ENCODE measurements at regions not wholly inside any gene's neighbourhood (a gene's known extent, or its start where the extent isn't known, plus 50 kb on each side); places are given as distances from the start of the nearest gene placed in this dataset.

- peak overlapping the region; percentile 19 for H3K27ac ChIP-seq
- no peak for DNase-seq (ENCODE audit: low read depth, low spot score)
Observed at GRCh38 chr10:44017483-44018145, 367.3 kb downstream of the CXCL12 start.

DNA sequence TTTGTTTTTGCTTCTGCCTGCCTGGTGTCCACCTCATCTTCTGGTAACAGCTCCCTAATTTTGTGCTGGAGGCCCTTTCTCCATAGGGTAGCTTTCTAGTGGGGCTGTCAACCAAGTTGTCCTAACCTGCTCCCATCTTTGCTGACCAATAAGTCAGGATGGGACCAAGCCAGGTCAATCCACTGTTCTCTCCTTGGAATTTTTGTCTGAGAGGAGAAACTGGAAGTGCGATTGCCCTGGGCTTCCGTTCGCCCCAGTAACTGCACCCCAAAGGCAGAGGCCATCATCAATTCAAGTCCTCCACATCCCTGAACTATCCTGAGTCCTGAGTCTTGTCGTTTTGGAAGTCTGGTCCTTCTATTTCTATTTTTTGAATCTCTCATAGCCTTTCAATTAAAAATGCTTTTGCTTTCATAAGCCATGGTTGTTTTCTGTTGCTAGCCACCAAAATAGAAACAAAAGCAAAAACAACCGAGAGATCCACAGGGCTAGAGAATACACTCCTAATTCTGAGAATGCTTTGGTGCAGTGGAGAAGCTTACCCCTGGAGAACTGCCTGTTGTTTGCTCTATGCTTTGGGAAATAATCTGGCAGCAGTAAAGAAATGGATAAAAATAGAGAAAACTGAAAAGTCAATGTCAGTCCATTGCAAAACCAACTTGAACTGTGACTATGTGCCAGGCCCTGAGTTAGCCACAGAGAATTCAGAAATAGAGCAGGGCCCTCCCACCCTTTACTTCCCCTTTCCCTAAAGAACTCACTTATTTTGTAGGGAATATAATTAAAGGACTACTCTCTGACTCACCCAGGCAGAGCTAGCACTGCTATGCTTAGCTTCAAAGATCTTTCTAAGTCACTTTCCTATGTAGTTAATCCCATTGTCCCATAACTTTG lies 368.1 kb downstream of the CXCL12 start:
- H3K27ac ChIP-seq = peak overlapping the region; percentile 19
- no peak for DNase-seq (ENCODE audit: low read depth, low spot score)

- no peak overlapping the region for H3K27ac ChIP-seq
- DNase-seq (ENCODE audit: low read depth, low spot score) = no peak
Observed at GRCh38 chr10:44015702-44016500, 367.2 kb upstream of the ZNF32 start.

- DNase-seq (ENCODE audit: low read depth, low spot score) = no peak
- no peak overlapping the region for H3K27ac ChIP-seq
Observed at GRCh38 chr10:44014644-44015250, 366.1 kb upstream of the ZNF32 start.

DNA sequence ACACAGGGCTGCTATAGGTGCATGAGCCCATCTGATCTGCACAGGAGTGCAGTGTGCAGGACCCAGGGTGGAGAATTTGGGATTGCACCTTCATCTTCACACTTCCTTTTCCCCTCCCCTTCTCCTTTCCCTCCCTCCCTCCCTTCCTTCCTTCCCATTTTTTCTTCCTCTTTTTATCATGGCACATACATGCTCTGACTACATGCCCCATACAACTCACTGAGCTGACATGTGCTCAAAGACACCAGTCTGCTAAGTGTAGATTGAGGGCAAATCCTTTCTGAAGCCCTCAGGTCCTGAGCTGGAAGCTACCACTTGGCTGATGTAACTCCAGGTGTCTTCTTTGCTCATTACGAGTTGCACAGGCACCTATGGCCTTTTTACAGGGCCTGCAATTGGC lies 365.3 kb upstream of the ZNF32 start:
- H3K27ac ChIP-seq = no peak overlapping the region
- DNase-seq (ENCODE audit: low read depth, low spot score) = no peak

DNA sequence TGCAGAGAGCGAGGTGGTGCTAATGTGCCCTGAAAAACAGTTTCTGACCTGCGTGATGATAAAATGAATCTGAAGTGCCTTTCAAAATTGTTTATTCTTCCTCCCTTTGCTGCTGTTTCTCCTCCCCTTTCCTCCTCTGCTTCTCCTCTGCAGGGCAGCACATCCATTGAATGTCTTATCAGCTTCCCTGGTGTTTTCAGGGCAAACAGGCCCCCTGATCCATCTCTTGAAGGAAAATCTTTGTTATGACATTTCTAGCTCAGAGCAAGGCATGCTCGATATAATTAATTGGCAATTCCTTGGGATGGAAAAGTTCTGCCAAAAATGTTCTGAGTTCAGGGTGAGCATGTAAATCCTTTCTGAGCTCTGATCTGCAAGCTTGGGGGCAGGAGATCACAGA lies 364.2 kb upstream of the ZNF32 start:
- no peak overlapping the region for H3K27ac ChIP-seq
- no peak for DNase-seq (ENCODE audit: low read depth, low spot score)

- H3K27ac ChIP-seq = peak overlapping the region; percentile 58
- no peak for DNase-seq (ENCODE audit: low read depth, low spot score)
Observed at GRCh38 chr10:44011603-44011981, 362.9 kb upstream of the ZNF32 start.

DNA sequence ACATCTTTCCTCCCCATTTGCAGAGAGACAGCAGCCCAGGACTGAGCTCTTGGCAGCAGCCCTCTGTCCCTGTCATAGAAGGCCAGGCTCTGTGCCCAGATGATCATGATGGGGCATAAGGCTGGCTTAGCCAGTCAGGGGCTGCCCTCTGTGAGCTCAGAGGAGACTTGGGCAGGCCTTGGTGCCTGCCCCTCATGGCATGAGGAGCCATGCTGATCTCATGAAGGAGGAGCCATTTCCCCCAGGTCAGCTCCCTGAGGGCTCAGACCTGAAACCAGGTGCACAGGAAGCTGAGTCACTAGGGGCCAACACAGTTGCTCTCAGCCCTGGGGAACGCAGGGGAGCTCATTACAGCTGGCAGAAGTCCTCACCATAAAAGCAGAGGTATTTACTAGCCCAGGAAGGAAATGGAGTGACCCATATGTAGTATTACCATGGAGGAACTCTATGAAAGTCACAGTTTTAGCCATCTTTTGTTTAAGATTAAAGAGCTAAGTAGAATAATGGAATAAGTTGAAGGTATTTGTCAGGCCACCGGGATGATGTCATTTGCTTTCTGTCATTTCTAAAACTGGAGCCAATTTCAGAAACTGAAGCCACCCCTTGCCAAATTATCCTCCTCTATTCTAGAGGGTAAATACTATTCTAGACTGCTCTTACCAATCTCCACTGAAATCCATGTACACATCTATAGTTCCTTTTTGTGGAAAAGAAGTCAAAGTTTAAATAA lies 362.4 kb upstream of the ZNF32 start:
- DNase-seq (ENCODE audit: low read depth, low spot score) = peak; percentile 56
- H3K27ac ChIP-seq = peak overlapping the region; percentile 58

DNA sequence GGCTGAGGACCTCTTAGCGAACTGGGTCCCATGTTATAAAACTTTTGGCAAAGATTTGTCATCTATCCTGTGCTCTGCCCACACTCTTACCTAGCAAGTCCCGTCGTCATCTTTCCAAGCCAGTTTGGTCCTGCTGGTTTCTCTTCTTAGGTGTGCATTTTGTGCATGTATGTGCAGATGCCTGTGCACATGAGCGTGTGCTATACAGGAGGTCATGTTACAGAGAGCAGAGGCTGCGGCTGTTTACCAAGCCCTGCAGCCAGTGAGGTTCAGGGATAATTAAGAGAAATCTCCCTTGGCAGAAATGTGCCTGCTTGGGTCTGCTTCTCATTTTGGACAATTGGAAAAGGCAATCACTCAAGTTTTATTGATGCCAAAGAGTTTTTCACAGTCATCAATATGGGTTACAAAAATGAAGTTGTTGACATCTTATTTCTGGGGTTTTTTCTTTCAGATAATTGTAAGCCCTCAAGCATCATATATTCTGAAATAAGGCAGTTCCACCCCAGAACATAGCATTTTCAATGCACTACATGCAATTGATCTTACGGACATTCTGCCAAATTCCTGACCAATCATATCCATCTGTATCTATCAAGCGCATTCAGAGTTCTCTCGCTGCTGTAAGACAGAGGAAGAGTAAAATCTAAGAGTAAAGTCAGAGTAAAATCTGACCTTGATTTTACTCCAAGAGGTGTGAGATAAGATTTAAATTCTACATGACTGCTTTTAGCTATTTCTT lies 361.4 kb upstream of the ZNF32 start:
- H3K27ac ChIP-seq = peak overlapping the region; percentile 58
- DNase-seq (ENCODE audit: low read depth, low spot score) = no peak

DNA sequence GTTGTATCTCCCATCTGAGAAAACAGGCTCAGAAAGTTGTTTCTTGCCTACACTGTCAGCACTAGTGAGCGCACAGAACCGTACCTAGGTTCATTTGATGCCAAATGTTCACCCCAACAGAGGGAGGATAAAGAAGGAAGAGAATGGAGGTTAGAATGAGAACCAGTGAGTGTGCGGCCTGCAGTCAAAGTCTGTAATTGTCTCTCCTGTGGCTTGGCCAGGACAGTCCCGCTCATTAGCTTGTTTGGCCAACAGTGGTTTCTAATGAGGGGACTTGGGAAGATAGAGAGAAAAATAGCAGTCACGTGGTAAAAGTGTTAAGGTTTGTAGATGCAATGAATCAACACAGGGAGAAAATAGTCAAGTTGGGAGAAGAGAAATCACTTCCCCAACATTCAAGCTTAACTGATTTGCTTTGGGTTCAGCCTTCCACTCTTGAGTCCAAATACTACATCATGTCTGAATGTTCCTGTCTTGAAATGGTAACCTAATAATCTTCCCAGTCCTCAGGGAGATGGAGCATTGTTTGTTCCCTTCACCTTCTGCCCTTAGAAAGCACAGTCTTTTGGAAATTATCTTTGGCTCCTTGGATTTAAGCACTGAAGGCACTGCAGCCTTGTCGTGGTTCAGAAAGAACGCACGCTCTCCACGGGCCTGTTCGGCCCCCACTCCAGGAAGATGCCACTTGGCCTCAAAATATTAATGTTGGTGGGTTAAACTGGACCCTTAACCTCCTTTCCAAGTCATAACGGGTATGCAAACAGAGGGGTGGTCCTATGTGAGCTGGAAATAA lies 360.4 kb upstream of the ZNF32 start:
- no peak for DNase-seq (ENCODE audit: low read depth, low spot score)
- H3K27ac ChIP-seq = no peak overlapping the region

- no peak overlapping the region for H3K27ac ChIP-seq
- DNase-seq (ENCODE audit: low read depth, low spot score) = peak; percentile 27
Observed at GRCh38 chr10:44008270-44008916, 359.7 kb upstream of the ZNF32 start.

DNA sequence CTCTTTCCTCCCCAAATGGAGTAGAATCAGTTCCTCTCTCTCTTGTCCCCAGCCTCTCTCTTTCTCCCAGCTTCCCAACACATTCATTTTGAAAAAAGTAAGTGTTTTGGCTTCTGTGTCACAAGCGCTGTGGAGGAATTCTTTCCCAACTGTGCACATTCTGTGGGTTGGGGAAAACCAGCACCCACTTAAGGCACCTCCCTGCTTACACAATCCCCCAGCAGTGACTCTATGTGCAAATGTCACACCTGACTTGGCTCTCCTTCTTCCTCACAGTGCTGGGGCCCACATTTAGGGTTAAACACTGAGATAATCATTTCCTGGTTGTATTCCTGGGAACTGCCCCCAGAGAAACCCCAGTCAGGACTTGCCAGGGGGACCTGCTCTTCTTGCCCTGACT lies 358.1 kb upstream of the ZNF32 start:
- DNase-seq (ENCODE audit: low read depth, low spot score) = no peak

GRCh38 chr10:44005788-44006099 lies 357.1 kb upstream of the ZNF32 start:
- H3K27ac ChIP-seq = no peak overlapping the region
- no peak for DNase-seq (ENCODE audit: low read depth, low spot score)

More for the DNA sequence above, 358.1 kb upstream of the ZNF32 start:
- H3K27ac ChIP-seq = no peak overlapping the region

GRCh38 chr10:44004913-44005787 lies 356.5 kb upstream of the ZNF32 start:
- DNase-seq (ENCODE audit: low read depth, low spot score) = no peak
- H3K27ac ChIP-seq = no peak overlapping the region

DNA sequence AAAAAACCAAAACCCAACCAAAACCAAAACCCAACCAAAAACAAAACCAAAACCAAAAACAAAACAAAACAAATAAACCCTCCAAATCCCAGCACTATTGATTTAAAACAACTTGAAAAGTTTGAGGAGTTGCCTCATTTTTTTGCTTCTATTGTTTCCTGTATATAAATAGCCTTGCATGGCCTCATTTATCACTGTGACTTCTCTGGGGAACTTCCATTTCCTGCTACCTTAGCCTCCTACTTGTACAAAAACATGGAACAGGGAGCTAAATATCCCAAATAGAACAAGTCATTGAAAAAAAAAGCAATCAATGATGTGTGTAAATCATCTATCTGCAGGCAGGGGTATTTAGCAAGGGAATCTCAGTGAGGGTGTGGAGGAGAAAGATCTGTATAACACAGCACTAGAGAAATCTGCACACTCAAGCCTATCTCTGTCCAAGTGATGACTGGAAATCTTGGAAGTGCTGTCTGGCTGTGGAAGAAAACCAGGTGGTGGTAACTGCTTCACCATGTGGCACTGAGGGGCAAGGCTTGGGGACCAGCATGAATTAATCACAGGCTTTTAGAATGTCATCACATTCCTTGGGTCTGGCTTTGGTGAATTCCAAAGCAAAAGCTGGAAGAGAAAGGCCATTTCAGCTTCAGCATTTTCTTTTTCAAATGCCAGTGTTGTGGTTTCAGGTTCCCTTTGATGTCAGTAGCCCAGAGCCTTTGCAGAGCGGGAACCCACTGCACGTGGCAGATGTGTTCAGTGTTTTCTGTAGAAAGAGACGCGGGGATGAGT lies 349.5 kb upstream of the ZNF32 start:
- H3K27ac ChIP-seq = no peak overlapping the region
- no peak for DNase-seq (ENCODE audit: low read depth, low spot score)

DNA sequence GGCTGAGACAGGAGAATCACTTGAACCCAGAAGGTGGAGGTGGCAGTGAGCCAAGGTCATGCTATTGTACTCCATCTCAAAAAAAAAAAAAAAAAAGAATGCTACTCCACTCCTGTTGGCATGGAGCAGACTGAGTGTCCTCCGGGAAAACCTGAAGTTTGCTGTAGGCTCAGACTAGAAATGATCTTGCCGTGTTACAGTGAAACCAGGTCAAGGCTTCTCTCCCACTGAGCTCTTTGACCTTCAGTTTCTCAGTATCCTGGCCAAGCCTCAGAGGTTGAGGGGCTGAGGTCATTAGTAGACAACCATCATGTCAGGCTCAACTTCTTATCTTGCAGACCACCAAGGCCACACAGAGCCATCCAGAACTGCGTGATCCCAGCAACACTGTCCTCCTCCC lies 348.6 kb upstream of the ZNF32 start:
- no peak for DNase-seq (ENCODE audit: low read depth, low spot score)

More for the DNA sequence above, 348.6 kb upstream of the ZNF32 start:
- H3K27ac ChIP-seq = no peak overlapping the region

Measured in epithelial cell of prostate (primary cell).